Astrocyte of the spinal cord (primary cell): ENCODE measurements at regions not wholly inside any gene's neighbourhood (a gene's known extent, or its start where the extent isn't known, plus 50 kb on each side); places are given as distances from the start of the nearest gene placed in this dataset.

ENCODE experiments used
- DNase-seq: peaks from one replicate; pipeline ENCODE4 v3.0.0; 2011; ENCODE audit warnings: low read depth, low spot score
- H3K4me3 ChIP-seq: 2 replicates; pipeline ENCODE4 v1.5.1; 2011; ENCODE audit warnings: low read depth, mild to moderate bottlenecking, low read length, moderate library complexity
- in situ Hi-C: cut with HindIII; loops from 2 replicates; pipeline ENCODE4 v1.10.0; 2017; ENCODE audit warnings: low sequenced_read_pairs
- TF ChIP-seq, protein P1 (sequence below): IDR thresholded peaks from 2 replicates; pipeline ENCODE4 v1.5.1; 2012; ENCODE audit warnings: low read depth, mild to moderate bottlenecking, low read length, inconsistent platforms

DNA sequence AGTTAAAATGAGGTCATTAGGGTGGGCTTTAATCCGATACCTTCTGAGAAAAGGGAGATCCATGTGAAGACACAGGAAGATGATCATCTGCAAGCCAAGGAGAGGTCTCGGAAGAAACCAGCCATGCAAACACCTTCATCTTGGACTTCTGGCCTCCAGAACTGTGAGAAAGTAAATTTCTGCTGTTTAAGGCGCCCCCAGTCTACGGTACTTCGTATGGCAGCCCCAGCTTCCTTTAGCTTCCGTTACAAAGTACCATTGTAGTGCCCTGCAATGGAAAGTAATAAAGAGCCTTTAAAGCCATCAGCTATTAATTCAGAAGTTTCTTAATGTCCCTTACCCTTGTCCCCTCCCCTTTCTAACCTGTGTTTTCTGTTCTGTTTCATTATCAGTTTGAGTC lies 308.1 kb downstream of the AACS start:
- in situ Hi-C loops, result no loop called here
- TF ChIP-seq, protein P1, sequence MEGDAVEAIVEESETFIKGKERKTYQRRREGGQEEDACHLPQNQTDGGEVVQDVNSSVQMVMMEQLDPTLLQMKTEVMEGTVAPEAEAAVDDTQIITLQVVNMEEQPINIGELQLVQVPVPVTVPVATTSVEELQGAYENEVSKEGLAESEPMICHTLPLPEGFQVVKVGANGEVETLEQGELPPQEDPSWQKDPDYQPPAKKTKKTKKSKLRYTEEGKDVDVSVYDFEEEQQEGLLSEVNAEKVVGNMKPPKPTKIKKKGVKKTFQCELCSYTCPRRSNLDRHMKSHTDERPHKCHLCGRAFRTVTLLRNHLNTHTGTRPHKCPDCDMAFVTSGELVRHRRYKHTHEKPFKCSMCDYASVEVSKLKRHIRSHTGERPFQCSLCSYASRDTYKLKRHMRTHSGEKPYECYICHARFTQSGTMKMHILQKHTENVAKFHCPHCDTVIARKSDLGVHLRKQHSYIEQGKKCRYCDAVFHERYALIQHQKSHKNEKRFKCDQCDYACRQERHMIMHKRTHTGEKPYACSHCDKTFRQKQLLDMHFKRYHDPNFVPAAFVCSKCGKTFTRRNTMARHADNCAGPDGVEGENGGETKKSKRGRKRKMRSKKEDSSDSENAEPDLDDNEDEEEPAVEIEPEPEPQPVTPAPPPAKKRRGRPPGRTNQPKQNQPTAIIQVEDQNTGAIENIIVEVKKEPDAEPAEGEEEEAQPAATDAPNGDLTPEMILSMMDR, result no peak
- no peak for DNase-seq
- H3K4me3 ChIP-seq, result no peak overlapping the region

DNA sequence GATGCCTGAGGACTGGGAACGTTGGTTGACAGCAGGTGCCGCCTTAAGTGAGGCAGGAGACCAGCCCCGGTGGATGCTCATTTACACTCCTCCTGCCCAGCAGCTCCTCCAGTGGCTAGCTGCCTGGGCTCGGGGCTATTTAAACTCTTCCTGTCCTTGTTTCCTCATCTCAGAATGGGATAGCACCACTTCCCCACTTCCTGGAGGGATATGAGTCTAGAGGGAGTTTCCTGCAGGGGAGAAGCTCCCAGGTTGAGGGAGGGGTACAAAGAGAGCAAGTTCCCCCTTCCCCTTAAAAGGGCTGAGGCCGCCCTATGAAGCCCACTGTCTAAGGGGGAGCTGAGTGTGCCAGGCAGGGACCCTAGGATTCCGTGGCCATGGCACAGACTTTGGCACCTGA lies 311.2 kb downstream of the AACS start:
- no peak for DNase-seq
- no peak overlapping the region for H3K4me3 ChIP-seq
- in situ Hi-C loops, result no loop called here
- TF ChIP-seq, protein P1, result no peak

GRCh38 chr12:125377093-125377492 lies 311.9 kb downstream of the AACS start:
- no peak overlapping the region for H3K4me3 ChIP-seq
- DNase-seq, result no peak

GRCh38 chr12:125381373-125381772 lies 316.1 kb downstream of the AACS start:
- in situ Hi-C loops, result no loop called here
- TF ChIP-seq, protein P1, result no peak
- DNase-seq, result no peak
- H3K4me3 ChIP-seq, result no peak overlapping the region

More at GRCh38 chr12:125377093-125377492, 311.9 kb downstream of the AACS start:
- in situ Hi-C loops, result no loop called here
- TF ChIP-seq, protein P1, result no peak

- in situ Hi-C loops, result no loop called here
- TF ChIP-seq, protein P1, result no peak
- DNase-seq, result no peak
Observed at GRCh38 chr12:125382926-125383325, 317.7 kb downstream of the AACS start.

DNA sequence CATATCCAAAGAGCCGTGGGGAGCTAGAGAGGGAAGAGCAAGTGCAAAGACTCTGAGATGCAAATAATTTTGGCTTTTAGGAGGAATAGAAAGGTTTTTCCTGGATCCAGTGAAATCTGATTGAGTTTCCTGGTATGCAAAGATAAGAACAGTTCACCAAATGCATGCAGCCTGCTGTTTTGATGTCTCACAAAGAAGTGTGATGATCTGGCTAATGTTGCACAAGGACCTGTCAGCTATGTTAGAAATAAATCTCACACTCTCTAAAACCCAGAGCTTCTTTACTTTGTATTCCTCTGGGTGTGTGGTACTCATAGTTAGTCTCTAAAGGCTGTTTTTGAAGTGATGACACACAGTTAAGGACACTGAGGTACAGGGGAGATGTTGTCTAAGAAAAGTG lies 321.4 kb downstream of the AACS start:
- in situ Hi-C loops, result no loop called here
- TF ChIP-seq, protein P1, result no peak
- DNase-seq, result no peak
- H3K4me3 ChIP-seq, result no peak overlapping the region

More at GRCh38 chr12:125382926-125383325, 317.7 kb downstream of the AACS start:
- no peak overlapping the region for H3K4me3 ChIP-seq

- no peak for DNase-seq
- in situ Hi-C loops, result no loop called here
- TF ChIP-seq, protein P1, result no peak
- no peak overlapping the region for H3K4me3 ChIP-seq
Observed at GRCh38 chr12:125387206-125387605, 322.0 kb downstream of the AACS start.
